Lung (tissue), 11 donors: ENCODE measurements at regions not wholly inside any gene's neighbourhood (a gene's known extent, or its start where the extent isn't known, plus 50 kb on each side); places are given as distances from the start of the nearest gene placed in this dataset.

Source experiments
- ATAC-seq: fragments of 200-7000 bp; cut with Tn5 transposase; one replicate; pipeline ENCODE4 v1.9.1; 2020; ENCODE audit warnings: moderate number of reproducible peaks; ENCODE audit not compliant: insufficient read depth, low FRiP score
- DNase-seq, 3 donors: peaks; one replicate each; pipeline ENCODE4 v3.0.0-alpha.2; 2013 to 2017
- H3K27ac ChIP-seq, 2 donors: one replicate each; pipeline ENCODE4 v1.5.1; 2013; ENCODE audit warnings: mild to moderate bottlenecking in 2 of 2, moderate library complexity in 2 of 2, control low read depth in 1 of 2, inconsistent platforms in 1 of 2, low read depth in 1 of 2, low read length in 1 of 2
- H3K27me3 ChIP-seq, 3 donors: one replicate each; pipeline ENCODE4 v1.5.1; 2013; ENCODE audit warnings: low read length in 2 of 3; ENCODE audit not compliant: control insufficient read depth in 3 of 3, insufficient read depth in 3 of 3
- H3K36me3 ChIP-seq, 4 donors: one replicate each; pipeline ENCODE4 v1.5.1; 2013; ENCODE audit warnings: low read length in 4 of 4, mild to moderate bottlenecking in 1 of 4, moderate library complexity in 1 of 4; ENCODE audit not compliant: control insufficient read depth in 4 of 4, insufficient read depth in 4 of 4
- H3K4me1 ChIP-seq, 5 donors: one replicate each; pipeline ENCODE4 v1.5.1; 2013; ENCODE audit warnings: low read length in 5 of 5, mild to moderate bottlenecking in 2 of 5, moderate library complexity in 1 of 5; ENCODE audit not compliant: control insufficient read depth in 5 of 5, insufficient read depth in 5 of 5
- H3K4me3 ChIP-seq: one replicate; pipeline ENCODE4 v1.5.1; 2013; ENCODE audit warnings: mild to moderate bottlenecking, control low read depth, moderate library complexity
- H3K9ac ChIP-seq, 2 donors: one replicate each; pipeline ENCODE4 v1.5.1; 2013; ENCODE audit warnings: low read length in 2 of 2, control low read depth in 1 of 2; ENCODE audit not compliant: insufficient read depth in 1 of 2
- H3K9me3 ChIP-seq, 4 donors: one replicate each; pipeline ENCODE4 v1.5.1; 2013; ENCODE audit warnings: low read length in 3 of 4, mild to moderate bottlenecking in 1 of 4, moderate library complexity in 1 of 4; ENCODE audit not compliant: control insufficient read depth in 4 of 4, insufficient read depth in 3 of 4
- CTCF ChIP-seq: IDR thresholded peaks from 2 replicates; pipeline ENCODE4 v1.5.1; 2012; ENCODE audit warnings: mild to moderate bottlenecking; ENCODE audit errors: control extremely low read depth, extremely low read depth
- WGBS, 2 donors: extraction: QIAGEN DNeasy Blood & Tissue Kit; methylation state at CpG; one replicate each; pipeline ENCODE4 v1.1.7; 2013; 5-methylcytosine and 5-hydroxymethylcytosine counted together
- donor health status: control.
- donor health status: control.
- donor health status: Bipolar disorder and iron deficiency.
- donor health status: healthy.
- donor health status: DM: yes; HTN: yes; CAD: no.

- H3K9me3 ChIP-seq: no peaks in the 10 kb centered on the region
- no peaks in the 10 kb centered on the region for H3K4me1 ChIP-seq
- no peak overlapping the region for H3K9ac ChIP-seq
- TF ChIP-seq CTCF: no peak
- no peak overlapping the region for H3K4me3 ChIP-seq
- ATAC-seq (no peak), DNase-seq (no peak)
- no peak overlapping the region for H3K27ac ChIP-seq
- no peaks in the 10 kb centered on the region for H3K27me3 ChIP-seq
- no peaks in the 10 kb centered on the region for H3K36me3 ChIP-seq
- 94% methylated on average over 3 of the region's 3 CpGs for WGBS, 2 donors
These were observed 2041.4 kb downstream of the PCDH9 start for GRCh38 chr13:65188721-65189120.

- TF ChIP-seq CTCF: no peak
- DNase-seq (no peak), ATAC-seq (no peak)
- WGBS, 2 donors: 75 to 84% methylated on average over 3 of the region's 3 CpGs
- Histone ChIP-seq H3K27me3 (no peaks in the 10 kb centered on the region), H3K4me1 (no peaks in the 10 kb centered on the region), H3K27ac (no peak overlapping the region), H3K36me3 (no peaks in the 10 kb centered on the region), H3K4me3 (no peak overlapping the region), H3K9me3 (no peaks in the 10 kb centered on the region), H3K9ac (no peak overlapping the region)
These were observed 2062.1 kb downstream of the PCDH9 start for GRCh38 chr13:65168026-65168425.

DNA sequence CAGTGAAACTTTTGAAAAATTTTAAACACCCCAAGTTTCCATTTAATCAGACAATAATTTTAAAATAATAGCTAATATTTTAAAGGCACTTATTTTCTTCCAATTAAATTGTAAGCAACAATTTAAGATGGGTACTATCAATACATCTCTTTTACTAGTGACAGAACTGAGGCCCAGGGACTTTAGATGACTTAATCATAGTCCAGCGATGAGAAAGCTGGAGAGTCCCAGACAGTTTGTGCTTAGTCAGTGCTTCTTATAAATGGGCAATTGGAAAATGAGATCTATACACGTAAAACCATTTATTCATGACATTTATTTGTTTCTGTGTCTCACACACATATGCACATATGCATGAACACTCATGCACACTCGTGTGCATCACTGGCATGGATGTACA lies 2063.5 kb downstream of the PCDH9 start:
- Histone ChIP-seq H3K36me3 (no peaks in the 10 kb centered on the region), H3K4me1 (no peaks in the 10 kb centered on the region), H3K27ac (no peak overlapping the region), H3K4me3 (no peak overlapping the region), H3K9me3 (no peaks in the 10 kb centered on the region), H3K27me3 (no peaks in the 10 kb centered on the region), H3K9ac (no peak overlapping the region)
- DNase-seq (no peak), ATAC-seq (no peak)
- 79 to 90% methylated on average over 3 of the region's 3 CpGs for WGBS, 2 donors
- TF ChIP-seq CTCF: no peak

DNA sequence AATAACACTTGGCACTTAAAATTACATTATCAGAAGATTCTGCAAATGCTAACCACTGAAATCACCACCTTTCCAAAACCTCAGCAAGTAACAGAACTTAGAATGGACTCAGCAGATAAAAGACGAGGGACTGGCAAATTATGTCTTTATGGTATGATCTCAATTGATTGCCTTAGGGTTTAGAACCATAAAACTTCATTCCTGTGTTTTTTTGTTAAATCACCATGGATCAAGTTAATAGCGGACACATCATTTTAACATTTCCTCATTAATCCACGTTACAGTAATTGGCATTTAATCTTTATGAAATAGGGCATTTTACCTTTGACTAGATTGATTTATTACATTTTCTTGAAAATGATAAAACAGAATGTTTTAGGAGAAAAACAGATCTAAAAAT lies 2070.3 kb downstream of the PCDH9 start:
- H3K9ac ChIP-seq: no peak overlapping the region
- 57 to 60% methylated on average over 3 of the region's 3 CpGs for WGBS, 2 donors
- no peaks in the 10 kb centered on the region for H3K36me3 ChIP-seq
- no peaks in the 10 kb centered on the region for H3K27me3 ChIP-seq
- DNase-seq (no peak), ATAC-seq (no peak)
- H3K9me3 ChIP-seq: no peaks in the 10 kb centered on the region
- no peaks in the 10 kb centered on the region for H3K4me1 ChIP-seq
- H3K27ac ChIP-seq: no peak overlapping the region
- no peak overlapping the region for H3K4me3 ChIP-seq
- no peak for TF ChIP-seq CTCF
